K562 (cell line): ENCODE measurements at regions not wholly inside any gene's neighbourhood (a gene's known extent, or its start where the extent isn't known, plus 50 kb on each side); places are given as distances from the start of the nearest gene placed in this dataset.

Experiments
- ATAC-seq: fragments of 200-7000 bp; cut with Tn5 transposase; 3 replicates; pipeline ENCODE4 v1.9.1; 2020; ENCODE audit warnings: moderate library complexity
- BruUV-seq: library from RNA; stranded (reverse); fragments of 400-500 nt; replicated peaks from 2 replicates; lab custom pipeline; 2021; lab: Mats Ljungman, UMichigan
- CTCF ChIA-PET: fragments of 300-600 bp; formaldehyde crosslinking; extraction: SDS; loops from one replicate; lab custom pipeline; 2021; ENCODE audit warnings: low intra/inter-chr PET ratio; lab: Yijun Ruan, JAX
- POLR2A ChIA-PET: fragments of 300-600, 350-650 bp; sonication (Branson Sonifier 250); formaldehyde crosslinking; extraction: SDS; loops from one replicate; lab custom pipeline; 2021; ENCODE audit warnings: antibody characterized with exemption, inconsistent platforms; lab: Yijun Ruan, JAX
- DNase-seq, 4 experiments: peaks; one replicate each; pipeline versions ENCODE4 v3.0.0 to v3.0.0-alpha.2; 2011 to 2018; ENCODE audit warnings: low spot score in 3 of 4, mixed read lengths in 3 of 4; ENCODE audit errors: extremely low read depth in 1 of 4
- FAIRE-seq: peaks from 2 replicates; lab custom pipeline; 2011; peaks lifted over from hg19 to GRCh38; lab: Jason Lieb, UNC
- H2AFZ ChIP-seq: 2 replicates; pipeline ENCODE4 v1.6.0; 2011; ENCODE audit warnings: low read depth, low read length, control low read depth, inconsistent platforms
- H3K27ac ChIP-seq: fragments of 200-600 bp; 3 replicates; pipeline ENCODE4 v1.8.0; 2011; ENCODE audit warnings: low read depth, mild to moderate bottlenecking, control low read depth, inconsistent platforms, low read length, moderate library complexity, mixed read lengths; ENCODE audit errors: extremely low read depth
- H3K27me3 ChIP-seq, 2 experiments: fragments of 300-600 bp in 1 of 2; 2 replicates in 1 of 2; 3 replicates in 1 of 2; pipeline versions ENCODE4 v1.6.0 to v1.8.0; 2011; ENCODE audit warnings: inconsistent platforms in 2 of 2, low read length in 2 of 2, mild to moderate bottlenecking in 1 of 2, mixed read lengths in 1 of 2, moderate library complexity in 1 of 2; ENCODE audit not compliant: control insufficient read depth in 2 of 2, insufficient read depth in 2 of 2
- H3K36me3 ChIP-seq: fragments of 300-600 bp; 3 replicates; pipeline ENCODE4 v1.8.0; 2011; ENCODE audit warnings: mild to moderate bottlenecking, low read length, inconsistent platforms; ENCODE audit not compliant: control insufficient read depth, insufficient read depth
- H3K4me1 ChIP-seq, 2 experiments: fragments of 200-600 bp in 1 of 2; replicated peaks in 1 of 2; 2 replicates in 1 of 2; 3 replicates in 1 of 2; pipeline versions ENCODE4 v1.5.1 to v1.8.0; 2011; ENCODE audit warnings: inconsistent platforms in 2 of 2, low read length in 2 of 2, mild to moderate bottlenecking in 1 of 2, mixed read lengths in 1 of 2, moderate library complexity in 1 of 2; ENCODE audit not compliant: control insufficient read depth in 2 of 2, insufficient read depth in 2 of 2
- H3K4me2 ChIP-seq: 2 replicates; pipeline ENCODE4 v1.6.1; 2011; ENCODE audit warnings: low read length, control low read depth, inconsistent platforms, mixed read lengths; ENCODE audit not compliant: insufficient read depth
- H3K4me3 ChIP-seq: fragments of 200-600 bp; sonication (generic), shearing (Covaris generic); 2 replicates; pipeline ENCODE4 v1.5.1; 2016; ENCODE audit warnings: control low read depth, inconsistent platforms
- H3K79me2 ChIP-seq: fragments of 200-600 bp; 3 replicates; pipeline ENCODE4 v1.8.0; 2011; ENCODE audit warnings: low read length, inconsistent platforms; ENCODE audit not compliant: control insufficient read depth, insufficient read depth
- H3K9ac ChIP-seq, 2 experiments: 2 replicates each; pipeline versions ENCODE4 v1.6.0 to v1.6.1; 2011; ENCODE audit warnings: low read depth in 2 of 2, low read length in 2 of 2, control low read depth in 1 of 2, inconsistent platforms in 1 of 2, mild to moderate bottlenecking in 1 of 2, mixed read lengths in 1 of 2; ENCODE audit not compliant: insufficient read depth in 1 of 2
- H3K9me1 ChIP-seq: one replicate; pipeline ENCODE4 v1.6.0; 2011; ENCODE audit warnings: inconsistent platforms, mild to moderate bottlenecking, low read length, moderate library complexity; ENCODE audit not compliant: control insufficient read depth, insufficient read depth
- H3K9me3 ChIP-seq: replicated peaks from 2 replicates; pipeline ENCODE4 v1.5.1; 2011; ENCODE audit warnings: low read depth, low read length, inconsistent platforms; ENCODE audit not compliant: control insufficient read depth, insufficient read depth
- H4K20me1 ChIP-seq: replicated peaks from 2 replicates; pipeline ENCODE4 v1.6.1; 2011; ENCODE audit warnings: low read length, inconsistent platforms, mixed read lengths; ENCODE audit not compliant: control insufficient read depth, insufficient read depth
- ARID4B ChIP-seq: sonication (generic); formaldehyde crosslinking; IDR thresholded peaks from 2 replicates; pipeline ENCODE4 v1.8.0; 2022; ENCODE audit warnings: mild to moderate bottlenecking, missing genetic modification reagents
- E2F3 ChIP-seq: fragments of 250-450 bp; sonication (Bioruptor Pico); IDR thresholded peaks from 2 replicates; pipeline ENCODE4 v1.4.0; 2020; ENCODE audit warnings: mild to moderate bottlenecking
- GABPA ChIP-seq: fragments of 200-800 bp; sonication (Bioruptor generic); conservative IDR thresholded peaks from 2 replicates; pipeline ENCODE4 v1.6.1; 2016; ENCODE audit warnings: low read depth, missing genetic modification characterization, missing compliant biosample characterization
- KAT2B ChIP-seq: IDR thresholded peaks from one replicate; pipeline ENCODE4 v1.6.1; 2012; ENCODE audit warnings: low read depth, mild to moderate bottlenecking, control low read depth, inconsistent platforms, low read length, moderate library complexity
- KLF1 ChIP-seq: fragments of 450-650 bp; IDR thresholded peaks from 2 replicates; pipeline ENCODE4 v1.6.1; 2016; ENCODE audit warnings: missing genetic modification characterization, missing compliant biosample characterization
- RBM39 ChIP-seq: fragments of 200-400 bp; formaldehyde crosslinking; optimal IDR thresholded peaks from 2 replicates; pipeline ENCODE3; 2018; ENCODE audit warnings: low read depth, low read length
- ZBTB26 ChIP-seq: fragments of 450-650 bp; formaldehyde crosslinking; IDR thresholded peaks from 2 replicates; pipeline ENCODE4 v1.4.0; 2022; ENCODE audit warnings: missing genetic modification characterization
- ZKSCAN3 ChIP-seq: fragments of 250-450 bp; sonication (Bioruptor Pico); IDR thresholded peaks from 2 replicates; pipeline ENCODE4 v1.4.0; 2020
- ZNF184 ChIP-seq: sonication (generic); formaldehyde crosslinking; IDR thresholded peaks from 2 replicates; pipeline ENCODE4 v1.5.0; 2020; ENCODE audit warnings: missing genetic modification reagents
- ZNF431 ChIP-seq: sonication (generic); formaldehyde crosslinking; IDR thresholded peaks from 2 replicates; pipeline ENCODE4 v1.8.0; 2022; ENCODE audit warnings: mild to moderate bottlenecking, missing genetic modification reagents
- ZSCAN32 ChIP-seq: fragments of 450-650 bp; formaldehyde crosslinking; IDR thresholded peaks from 2 replicates; pipeline ENCODE4 v1.4.0; 2020; ENCODE audit warnings: mild to moderate bottlenecking, moderate library complexity
- WGBS: fragments of 100-300 bp; shearing (Covaris generic); methylation state at CpG from one replicate; pipeline ENCODE4 v1.1.6; 2016; ENCODE audit warnings: low coverage, mixed read lengths; ENCODE audit not compliant: insufficient coverage; ENCODE audit errors: missing lambda C conversion rate; 5-methylcytosine and 5-hydroxymethylcytosine counted together
- in situ Hi-C: fragments of 300-500 bp; cut with MboI; formaldehyde crosslinking; loops from 4 replicates; pipeline ENCODE4 v1.15.0; 2018; ENCODE audit warnings: inconsistent platforms, mixed read lengths
- intact Hi-C: fragments of 100-400 bp; cut with micrococcal nuclease; formaldehyde crosslinking; loops from 2 replicates; pipeline ENCODE4 v1.14.2; 2022
- TF ChIP-seq, protein P1 (sequence below): IDR thresholded peaks from 2 replicates; pipeline ENCODE4 v1.6.1; 2012; ENCODE audit warnings: low read depth, low read length, improper control_type of control experiment, borderline replicate concordance
- TF ChIP-seq, protein P2 (sequence below), 2 experiments: IDR thresholded peaks in 1 of 2; conservative IDR thresholded peaks in 1 of 2; 2 replicates each; pipeline ENCODE4 v1.6.1; 2016; ENCODE audit warnings: low read depth in 2 of 2, mild to moderate bottlenecking in 1 of 2, missing compliant biosample characterization in 1 of 2, missing genetic modification characterization in 1 of 2, moderate library complexity in 1 of 2

GRCh38 chr1:30102605-30103004 is 620.8 kb downstream of the MATN1 start:
- no peak overlapping the region for H3K4me2 ChIP-seq
- H4K20me1 ChIP-seq: peaks cover 7% of the 10 kb centered on the region; the same call in 1 of the 2 replicates
- ChIA-PET CTCF (no interaction called here), POLR2A (no interaction called here)
- H3K4me3 ChIP-seq: no peak overlapping the region
- no peak overlapping the region for H3K9ac ChIP-seq
- peak; percentile 55 for FAIRE-seq
- no peaks in the 10 kb centered on the region for H3K4me1 ChIP-seq
- H3K27me3 ChIP-seq: peaks cover 0 to 26% of the 10 kb centered on the region in 2 experiments; a peak in 3 of 5 replicates
- 16% methylated on average over 7 of the region's 7 CpGs for WGBS
- DNase-seq: no peak
- no peaks in the 10 kb centered on the region for H3K79me2 ChIP-seq
- in situ Hi-C loops (loop anchor here (10.0 kb wide), 1 partner anchor 868 kb away; the partner anchor contains the start of genes MECR and PTPRU), intact Hi-C loops (loop anchor here (10.0 kb wide), 1 partner anchor 738 kb away; no protein-coding TSS in a partner anchor)
- H3K27ac ChIP-seq: no peak overlapping the region
- no peaks in the 10 kb centered on the region for H3K36me3 ChIP-seq
- no peak overlapping the region for H2AFZ ChIP-seq
- BruUV-seq: no TSS peak
- H3K9me1 ChIP-seq: no peaks in the 10 kb centered on the region
- no peak for ATAC-seq
- H3K9me3 ChIP-seq: no peaks in the 10 kb centered on the region
- TF ChIP-seq ZNF431 (CRISPR knock-in tag): no peak
- no peak for TF ChIP-seq GABPA
- no peak for TF ChIP-seq RBM39
- TF ChIP-seq ARID4B (CRISPR knock-in tag): no peak
- no peak for TF ChIP-seq ZKSCAN3 (CRISPR knock-in tag)
- TF ChIP-seq ZNF184 (CRISPR knock-in tag): no peak
- no peak for TF ChIP-seq ZBTB26 (CRISPR knock-in tag)
- no peak for TF ChIP-seq ZSCAN32 (CRISPR knock-in tag)
- no peak for TF ChIP-seq E2F3 (CRISPR knock-in tag)
- TF ChIP-seq, protein P1, sequence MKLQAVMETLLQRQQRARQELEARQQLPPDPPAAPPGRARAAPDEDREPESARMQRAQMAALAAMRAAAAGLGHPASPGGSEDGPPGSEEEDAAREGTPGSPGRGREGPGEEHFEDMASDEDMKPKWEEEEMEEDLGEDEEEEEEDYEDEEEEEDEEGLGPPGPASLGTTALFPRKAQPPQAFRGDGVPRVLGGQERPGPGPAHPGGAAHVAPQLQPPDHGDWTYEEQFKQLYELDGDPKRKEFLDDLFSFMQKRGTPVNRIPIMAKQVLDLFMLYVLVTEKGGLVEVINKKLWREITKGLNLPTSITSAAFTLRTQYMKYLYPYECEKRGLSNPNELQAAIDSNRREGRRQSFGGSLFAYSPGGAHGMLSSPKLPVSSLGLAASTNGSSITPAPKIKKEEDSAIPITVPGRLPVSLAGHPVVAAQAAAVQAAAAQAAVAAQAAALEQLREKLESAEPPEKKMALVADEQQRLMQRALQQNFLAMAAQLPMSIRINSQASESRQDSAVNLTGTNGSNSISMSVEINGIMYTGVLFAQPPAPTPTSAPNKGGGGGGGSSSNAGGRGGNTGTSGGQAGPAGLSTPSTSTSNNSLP: no peak
- TF ChIP-seq KAT2B: no peak
- TF ChIP-seq KLF1 (tag): no peak
- TF ChIP-seq, protein P2, sequence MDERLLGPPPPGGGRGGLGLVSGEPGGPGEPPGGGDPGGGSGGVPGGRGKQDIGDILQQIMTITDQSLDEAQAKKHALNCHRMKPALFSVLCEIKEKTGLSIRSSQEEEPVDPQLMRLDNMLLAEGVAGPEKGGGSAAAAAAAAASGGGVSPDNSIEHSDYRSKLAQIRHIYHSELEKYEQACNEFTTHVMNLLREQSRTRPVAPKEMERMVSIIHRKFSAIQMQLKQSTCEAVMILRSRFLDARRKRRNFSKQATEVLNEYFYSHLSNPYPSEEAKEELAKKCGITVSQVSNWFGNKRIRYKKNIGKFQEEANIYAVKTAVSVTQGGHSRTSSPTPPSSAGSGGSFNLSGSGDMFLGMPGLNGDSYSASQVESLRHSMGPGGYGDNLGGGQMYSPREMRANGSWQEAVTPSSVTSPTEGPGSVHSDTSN (CRISPR knock-in tag; IDR thresholded peaks at IDR 0.05; ENCODE audit: low read depth): no peak
- TF ChIP-seq, protein P2 (tag; conservative IDR thresholded peaks at IDR 0.05; ENCODE audit: low read depth): no peak
